ENCODE measurements at regions not wholly inside any gene's neighbourhood (a gene's known extent, or its start where the extent isn't known, plus 50 kb on each side); places are given as distances from the start of the nearest gene placed in this dataset.

GRCh38 chr13:97564956-97565355, 131.0 kb downstream of the RAP2A start:
- no peak for DNase-seq

- DNase-seq = no peak
Measured at GRCh38 chr13:97565906-97566305, 131.9 kb downstream of the RAP2A start.

- no peak for DNase-seq
Measured at GRCh38 chr13:97566907-97567306, 132.9 kb downstream of the RAP2A start.

GRCh38 chr13:97567510-97568243, 133.7 kb downstream of the RAP2A start:
- no peak for DNase-seq

- DNase-seq = no peak
Measured at GRCh38 chr13:97568850-97569249, 134.9 kb downstream of the RAP2A start.

- DNase-seq = no peak
Measured at GRCh38 chr13:97569841-97570240, 135.9 kb downstream of the RAP2A start.

GRCh38 chr13:97570442-97570841, 136.5 kb downstream of the RAP2A start:
- no peak for DNase-seq

GRCh38 chr13:97573011-97573410, 139.0 kb downstream of the RAP2A start:
- no peak for DNase-seq

GRCh38 chr13:97574926-97575325, 141.0 kb downstream of the RAP2A start:
- peak in 2 of 3 experiments; percentile 25 to 39 for DNase-seq

GRCh38 chr13:97577026-97577425, 143.1 kb downstream of the RAP2A start:
- no peak for DNase-seq

- no peak for DNase-seq
Measured at GRCh38 chr13:97582170-97582569, 148.2 kb downstream of the RAP2A start.

- DNase-seq = peak in 2 of 3 experiments; percentile 78 to 93
Measured at GRCh38 chr13:97583907-97584497, 150.0 kb downstream of the RAP2A start.

- DNase-seq = no peak
Measured at GRCh38 chr13:97586941-97587340, 153.0 kb downstream of the RAP2A start.

- no peak for DNase-seq
Measured at GRCh38 chr13:97588993-97589392, 155.0 kb downstream of the RAP2A start.

- DNase-seq = peak; percentile 29 to 83 (median 83)
Measured at GRCh38 chr13:97600458-97601075, 166.6 kb downstream of the RAP2A start.

GRCh38 chr13:97615266-97615665, 181.3 kb downstream of the RAP2A start:
- no peak for DNase-seq

GRCh38 chr13:97616385-97616784, 182.4 kb downstream of the RAP2A start:
- DNase-seq = no peak

GRCh38 chr13:97621025-97621424, 187.1 kb downstream of the RAP2A start:
- no peak for DNase-seq

- no peak for DNase-seq
Measured at GRCh38 chr13:97621631-97622030, 187.7 kb downstream of the RAP2A start.

GRCh38 chr13:97627566-97627965, 193.6 kb downstream of the RAP2A start:
- DNase-seq = peak; percentile 8 to 84 (median 48)

- peak; percentile 77 to 94 (median 91) for DNase-seq
Measured at GRCh38 chr13:97629601-97630272, 195.8 kb downstream of the RAP2A start.

GRCh38 chr13:97630725-97631124, 196.8 kb downstream of the RAP2A start:
- DNase-seq = no peak

- no peak for DNase-seq
Measured at GRCh38 chr13:97631158-97631557, 197.2 kb downstream of the RAP2A start.

- DNase-seq = no peak
Measured at GRCh38 chr13:97639236-97639635, 205.3 kb downstream of the RAP2A start.
